Stimulated activated CD4-positive, alpha-beta T cell treated with anti-CD3 and anti-CD28 coated beads, TNF-alpha, amount 100 ng/mL, for 48 hours (primary cell): ENCODE measurements at regions not wholly inside any gene's neighbourhood (a gene's known extent, or its start where the extent isn't known, plus 50 kb on each side); places are given as distances from the start of the nearest gene placed in this dataset.

Experiments used
- DNase-seq, 3 donors: peaks; one replicate each; pipeline ENCODE4 v3.0.0-alpha.2; 2020; ENCODE audit warnings: low read depth in 3 of 3

GRCh38 chr4:171636606-171637005, 176.6 kb upstream of the GALNTL6 start:
- no peak for DNase-seq

- no peak for DNase-seq
These were observed 183.5 kb upstream of the GALNTL6 start for GRCh38 chr4:171629737-171630136.

DNA sequence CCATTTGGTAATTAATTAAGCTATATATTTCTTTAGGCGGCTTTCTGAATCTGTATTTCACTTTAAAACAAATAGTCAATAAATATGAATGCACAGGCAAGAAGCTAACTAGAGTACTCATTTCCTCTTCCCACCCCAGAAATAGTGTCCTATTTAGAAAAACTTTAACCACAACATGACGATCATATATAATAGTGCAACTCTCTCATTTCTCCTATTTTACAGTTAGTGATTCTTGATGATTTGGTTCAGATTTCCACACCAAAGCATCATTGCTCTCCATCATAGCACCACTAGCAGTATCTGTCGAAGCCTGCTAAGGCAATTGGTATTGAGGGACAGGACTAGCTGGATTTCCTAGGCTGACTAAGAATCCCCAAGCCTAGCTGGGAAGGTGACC, 184.0 kb upstream of the GALNTL6 start:
- DNase-seq: no peak

- no peak for DNase-seq
These were observed 186.7 kb upstream of the GALNTL6 start for GRCh38 chr4:171626554-171626953.

DNA sequence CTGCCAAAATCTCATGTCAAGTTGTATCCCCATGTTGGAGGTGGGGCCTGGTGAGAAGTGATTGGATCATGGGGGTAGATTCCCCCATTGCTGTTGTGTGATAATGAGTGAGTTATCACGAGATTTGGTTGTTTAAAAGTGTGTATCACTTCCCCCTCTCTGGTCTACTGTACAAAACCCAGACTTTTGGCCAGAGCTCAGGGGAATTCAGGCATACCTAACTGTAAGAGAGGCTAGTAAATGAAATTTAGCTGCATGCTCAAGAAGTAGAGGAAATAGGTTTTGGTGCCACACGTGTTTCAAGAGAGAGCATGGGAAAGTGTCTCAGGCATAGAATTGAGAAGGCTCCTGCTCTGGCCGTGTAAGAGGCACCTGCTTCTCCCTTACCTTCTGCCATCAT, 190.5 kb upstream of the GALNTL6 start:
- no peak for DNase-seq

DNA sequence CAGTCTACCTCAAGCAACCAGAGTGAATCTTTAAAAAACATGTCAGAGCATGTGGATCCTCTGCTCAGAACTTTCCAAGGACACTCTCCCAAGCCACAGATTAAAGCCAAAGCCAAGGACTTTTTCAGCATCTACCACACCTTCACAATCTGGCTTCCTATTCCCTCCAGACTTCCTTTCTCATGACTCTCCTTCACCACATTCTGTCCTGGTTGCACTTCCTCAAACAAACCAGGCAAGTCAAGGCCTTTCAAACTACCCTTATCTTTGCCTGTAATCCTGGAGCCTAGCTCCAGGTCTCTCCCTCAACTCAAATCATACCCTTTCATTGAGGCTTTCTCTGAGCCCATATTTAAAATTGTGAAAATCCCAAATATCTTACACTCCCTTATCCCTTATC, 191.6 kb upstream of the GALNTL6 start:
- no peak for DNase-seq

DNA sequence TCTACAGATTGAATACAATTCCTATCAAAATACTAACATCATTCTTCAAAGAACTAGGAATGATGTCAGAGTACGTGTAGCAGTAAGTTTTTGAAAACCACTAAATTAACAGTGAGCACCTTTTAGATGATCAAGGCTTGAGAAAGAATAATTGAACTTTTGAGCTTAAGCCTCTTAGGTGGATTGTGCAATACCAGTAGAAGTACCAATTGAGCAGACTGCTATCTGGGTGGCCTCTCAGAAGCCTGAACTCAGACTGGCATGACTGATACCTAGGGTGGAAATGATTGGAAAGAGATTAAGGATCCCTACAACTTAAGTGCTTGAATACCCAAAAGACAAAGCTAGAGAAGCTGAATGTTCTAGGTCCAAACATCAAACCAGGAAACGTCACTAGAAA, 200.3 kb upstream of the GALNTL6 start:
- DNase-seq: no peak

- DNase-seq: no peak
These were observed 210.4 kb upstream of the GALNTL6 start for GRCh38 chr4:171602638-171603355.

DNA sequence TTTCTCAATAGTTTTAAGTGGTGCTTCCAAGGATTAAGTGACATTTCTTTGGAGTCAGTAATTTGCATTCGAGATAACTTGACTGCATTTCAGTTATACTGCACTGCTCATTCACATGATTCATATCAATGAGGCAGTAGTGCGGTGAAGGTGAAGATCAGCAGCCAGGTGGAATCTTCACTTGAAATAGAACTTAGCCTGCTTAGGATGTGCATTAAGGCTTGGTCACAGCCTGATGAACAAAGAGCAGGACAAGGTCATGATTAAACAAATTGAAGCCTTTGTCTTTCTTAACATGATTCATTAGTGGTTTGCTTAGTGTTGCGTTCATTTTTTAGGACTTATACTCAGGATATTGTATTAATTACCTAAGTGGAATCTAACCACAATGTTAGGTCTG, 212.1 kb upstream of the GALNTL6 start:
- no peak for DNase-seq

DNA sequence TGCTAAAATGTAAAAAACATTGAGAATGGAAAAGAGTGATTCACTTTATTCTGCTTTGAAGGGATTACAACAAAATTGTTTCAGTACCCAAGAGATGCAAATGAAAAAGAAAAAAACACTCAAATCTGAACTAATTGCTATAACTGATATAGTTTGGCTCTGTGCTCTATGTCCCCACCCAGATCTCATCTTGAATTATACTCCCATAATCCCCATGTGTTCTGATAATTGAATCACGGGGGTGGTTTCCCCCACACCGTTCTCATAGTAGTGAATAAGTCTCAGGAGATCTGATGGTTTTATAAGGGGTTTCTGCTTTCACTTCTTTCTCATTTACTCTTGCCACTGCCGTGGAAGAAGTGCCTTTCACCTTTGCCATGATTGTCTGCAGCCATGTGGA, 213.6 kb upstream of the GALNTL6 start:
- DNase-seq: no peak

GRCh38 chr4:171594293-171594692, 218.9 kb upstream of the GALNTL6 start:
- no peak for DNase-seq

DNA sequence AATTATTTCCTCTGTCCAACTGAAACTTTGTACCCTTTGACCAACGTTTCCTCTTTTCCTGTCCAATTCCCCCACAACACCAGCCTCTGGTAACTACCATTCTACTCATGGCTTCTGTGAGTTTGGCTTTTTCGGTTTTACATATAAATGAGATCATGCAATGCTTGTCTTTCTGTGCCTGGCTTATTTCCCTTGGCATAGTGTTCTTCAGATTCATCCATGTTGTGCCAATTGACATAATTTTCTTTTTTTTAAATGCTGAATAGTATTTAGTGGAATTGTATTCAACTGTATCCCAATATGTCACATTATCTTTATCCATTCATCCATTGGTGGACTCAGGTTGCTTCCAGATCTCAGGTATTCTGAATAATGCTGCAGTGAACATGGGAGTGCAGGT, 222.5 kb upstream of the GALNTL6 start:
- DNase-seq: no peak

DNA sequence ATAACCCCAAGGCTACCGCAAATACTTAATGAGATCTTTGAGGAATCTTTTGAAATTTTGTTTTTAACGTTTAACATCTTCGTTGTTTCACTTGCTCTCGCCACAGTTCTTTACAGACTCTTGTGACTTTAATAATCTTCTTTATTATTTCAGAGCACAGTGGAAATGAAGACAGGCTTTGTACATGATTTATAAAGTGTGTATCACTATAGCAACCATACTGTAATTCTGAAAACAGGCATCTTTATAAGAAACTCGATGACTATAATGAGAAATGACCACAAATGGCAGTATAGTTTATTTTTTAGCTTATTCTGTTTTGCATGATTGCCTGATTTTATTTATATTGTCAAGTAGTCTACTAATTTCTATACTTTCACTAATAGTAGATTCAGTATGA, 224.4 kb upstream of the GALNTL6 start:
- DNase-seq: no peak

DNA sequence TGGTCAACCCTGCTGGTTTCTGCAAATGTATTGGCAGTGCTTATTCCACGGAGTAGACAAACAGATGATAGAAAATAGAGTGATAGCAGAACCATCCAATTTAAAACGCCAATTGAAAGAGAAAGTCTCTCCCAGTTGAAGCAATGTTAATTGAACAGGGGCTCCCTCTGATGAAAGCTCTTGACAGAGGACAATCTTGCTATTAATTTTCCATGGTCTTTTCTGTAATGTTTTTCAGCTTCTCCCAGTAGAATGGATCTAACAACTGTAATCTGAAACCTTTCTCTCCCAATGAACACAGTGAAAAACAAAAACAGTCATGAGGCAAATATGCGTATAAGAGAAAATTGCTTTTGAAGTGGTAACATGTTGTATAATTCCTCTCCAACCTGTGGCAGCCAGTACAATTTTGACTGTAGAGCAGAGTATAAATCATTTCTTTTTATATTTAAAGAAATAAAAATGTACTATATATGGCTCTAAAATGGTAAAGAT, 225.1 kb upstream of the GALNTL6 start:
- no peak for DNase-seq

DNA sequence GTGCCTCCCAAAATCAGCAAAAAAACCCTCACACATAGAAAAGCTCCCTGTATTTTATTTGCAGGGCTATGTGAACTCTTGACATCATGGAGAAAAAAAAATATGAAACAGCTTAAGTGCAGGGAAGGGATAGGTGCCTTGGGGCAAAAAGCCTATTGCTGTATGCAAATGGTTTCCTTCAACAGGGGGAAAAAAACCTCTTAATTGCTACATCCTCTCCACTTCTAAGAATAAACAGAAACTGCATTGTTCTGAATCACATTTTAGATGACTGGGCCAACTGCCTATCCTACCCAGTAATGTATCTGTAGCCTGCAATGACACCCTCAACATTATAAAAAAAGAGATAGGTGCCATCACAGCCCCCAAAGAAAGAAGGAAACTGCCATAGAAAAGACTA, 229.4 kb upstream of the GALNTL6 start:
- no peak for DNase-seq

- DNase-seq: no peak
These were observed 230.1 kb upstream of the GALNTL6 start for GRCh38 chr4:171582961-171583581.

DNA sequence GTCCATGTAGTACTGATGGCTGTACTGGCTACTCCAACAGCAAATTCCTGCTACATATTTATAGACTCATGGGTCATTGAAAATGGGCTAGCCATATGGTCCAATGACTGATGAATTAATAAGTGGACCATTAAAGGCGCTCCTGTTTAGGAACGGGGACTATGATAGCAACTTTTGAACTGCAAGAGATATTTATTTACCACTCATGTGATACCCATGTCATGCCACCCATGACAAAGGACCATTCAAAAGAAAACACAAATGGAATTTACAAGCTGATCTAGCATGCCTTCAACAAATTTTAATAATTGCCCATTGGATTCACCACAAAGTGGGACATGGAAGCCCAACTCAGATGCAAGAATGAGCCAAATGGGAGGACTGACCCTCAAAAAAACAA, 240.0 kb upstream of the GALNTL6 start:
- DNase-seq: no peak

DNA sequence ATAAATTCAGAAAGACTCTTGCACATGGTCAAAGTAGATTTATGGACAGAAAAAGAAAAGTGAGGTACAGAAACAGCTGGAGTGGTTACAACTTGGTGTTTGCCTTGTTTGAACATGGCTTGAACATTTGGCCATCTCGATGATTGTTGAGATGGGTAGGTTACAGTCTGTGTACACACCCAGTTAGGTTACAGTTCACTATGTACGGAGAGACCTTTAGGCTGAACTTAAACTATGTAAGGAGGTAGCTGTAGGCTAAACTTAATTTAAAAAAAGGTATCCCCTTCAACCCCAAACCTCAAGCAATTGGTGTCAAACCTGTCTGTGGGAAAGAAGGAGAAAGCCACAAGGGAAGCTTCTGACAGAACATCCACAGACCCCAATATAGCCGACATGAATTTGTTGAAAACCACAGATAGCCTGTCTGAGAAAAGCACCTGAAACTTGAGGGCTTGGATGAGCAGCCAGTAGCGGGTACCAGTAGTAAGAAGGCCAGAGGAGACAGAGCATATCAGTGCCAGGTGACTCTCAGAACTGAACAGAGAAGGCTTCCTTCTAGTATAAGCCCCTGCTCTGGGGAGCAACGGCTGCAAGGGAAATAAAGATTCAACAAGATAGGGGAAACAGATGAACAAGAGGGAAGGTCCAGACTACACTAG, 247.9 kb upstream of the GALNTL6 start:
- DNase-seq: no peak

DNA sequence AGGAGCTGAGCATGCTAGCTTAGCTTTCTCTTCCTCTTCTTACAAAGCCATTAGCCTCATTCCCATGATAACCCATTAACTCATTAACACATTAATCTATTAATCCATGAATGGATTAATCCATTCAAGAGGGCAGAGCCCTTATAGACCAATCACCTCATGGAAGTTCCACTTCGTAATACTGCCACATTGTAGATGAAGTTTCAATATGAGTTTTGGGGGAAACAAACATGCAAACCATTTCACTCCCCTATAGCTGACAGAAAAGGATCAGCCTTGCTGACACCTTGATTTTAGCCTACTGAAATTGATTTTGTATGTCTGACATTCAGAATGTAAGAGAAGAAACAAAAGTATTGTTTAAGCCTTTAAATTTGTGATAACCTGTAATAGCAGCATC, 251.8 kb upstream of the GALNTL6 start:
- no peak for DNase-seq

DNA sequence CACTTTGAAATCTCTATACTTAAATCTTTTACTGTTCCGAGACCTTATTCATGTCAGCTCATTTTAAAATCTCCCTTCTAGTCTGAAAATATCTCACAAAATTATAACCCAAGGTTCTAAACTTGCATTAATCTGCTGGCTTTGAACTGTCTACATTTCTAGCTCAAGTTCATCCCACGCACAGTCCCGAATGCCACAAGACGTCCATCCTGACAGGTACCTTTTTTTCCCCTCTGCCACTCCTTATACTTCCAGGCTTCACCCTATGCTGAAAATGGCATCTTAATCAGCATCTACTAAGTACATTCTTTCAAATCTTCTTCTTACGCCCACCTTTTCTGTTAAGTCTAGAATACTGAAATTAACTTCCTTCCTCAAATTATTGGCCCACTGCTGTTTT, 259.2 kb upstream of the GALNTL6 start:
- DNase-seq: no peak

DNA sequence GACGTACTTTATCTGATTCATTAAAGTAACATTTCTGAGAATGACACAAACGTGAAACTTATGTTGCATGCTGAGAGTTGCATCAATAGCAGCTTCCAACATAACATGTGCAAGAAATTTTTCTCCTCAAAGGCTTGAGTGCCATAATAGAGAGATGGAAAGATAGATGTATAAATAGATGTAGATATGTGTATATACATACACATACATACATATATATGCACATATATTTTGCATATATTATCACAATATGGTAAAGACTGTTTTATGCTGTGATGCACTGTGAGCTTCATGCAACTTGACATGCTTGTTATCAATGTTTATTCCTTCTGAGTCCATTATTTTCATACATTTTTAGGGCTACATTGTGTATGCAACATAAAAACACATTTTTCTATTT, 270.6 kb upstream of the GALNTL6 start:
- no peak for DNase-seq

DNA sequence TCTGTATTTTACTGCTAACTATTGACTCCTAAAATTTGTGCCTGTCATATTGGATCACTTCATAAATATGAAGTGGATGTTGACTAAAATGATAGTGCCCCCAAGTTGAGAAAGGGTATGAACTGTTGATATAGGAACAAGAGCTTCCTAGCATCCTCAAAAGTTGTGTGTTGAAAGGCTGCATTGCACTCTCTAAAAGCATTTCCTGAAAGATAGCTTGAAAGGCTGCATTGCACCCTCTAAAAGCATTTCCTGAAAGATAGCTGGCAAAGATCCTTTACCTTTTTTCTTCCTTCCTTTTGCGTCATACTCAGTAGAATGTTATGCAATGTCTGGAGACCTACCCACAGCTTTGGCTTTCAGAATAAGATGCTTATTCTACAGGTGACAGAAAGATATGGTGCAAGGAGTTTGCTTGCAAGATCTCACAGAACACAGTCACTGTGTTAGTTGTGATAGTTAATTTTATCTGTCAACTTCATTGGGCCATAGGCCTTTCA, 274.6 kb upstream of the GALNTL6 start:
- DNase-seq: no peak

GRCh38 chr4:171534391-171534790, 278.8 kb upstream of the GALNTL6 start:
- no peak for DNase-seq
